Cerebellar cortex (tissue), 1 donor: ENCODE measurements at regions not wholly inside any gene's neighbourhood (a gene's known extent, or its start where the extent isn't known, plus 50 kb on each side); places are given as distances from the start of the nearest gene placed in this dataset.
"Not testable (repeated sequence)": the region's sequence is repeated elsewhere in the genome, so short reads cannot be mapped to it uniquely, and the experiment has no call there.

ENCODE experiments used
- DNase-seq: peaks from one replicate; pipeline ENCODE4 v3.0.0-alpha.2; 2015; ENCODE audit warnings: low spot score

GRCh38 chr2:131828633-131829455, 301.2 kb downstream of the CCDC74A start:
- DNase-seq: not testable (repeated sequence)

- not testable (repeated sequence) for DNase-seq
Measured at GRCh38 chr2:131829456-131830241, 302.0 kb downstream of the CCDC74A start.

- not testable (repeated sequence) for DNase-seq
Measured at GRCh38 chr2:131830242-131830945, 302.7 kb downstream of the CCDC74A start.

GRCh38 chr2:131830946-131831310, 303.2 kb downstream of the CCDC74A start:
- DNase-seq: not testable (repeated sequence)

GRCh38 chr2:131831450-131832208, 303.9 kb downstream of the CCDC74A start:
- not testable (repeated sequence) for DNase-seq

- DNase-seq: not testable (repeated sequence)
Measured at GRCh38 chr2:131832209-131832780, 304.6 kb downstream of the CCDC74A start.

- not testable (repeated sequence) for DNase-seq
Measured at GRCh38 chr2:131832917-131833316, 305.2 kb downstream of the CCDC74A start.

- not testable (repeated sequence) for DNase-seq
Measured at GRCh38 chr2:131833367-131834202, 305.9 kb downstream of the CCDC74A start.

- DNase-seq: not testable (repeated sequence)
Measured at GRCh38 chr2:131834203-131835020, 306.7 kb downstream of the CCDC74A start.

GRCh38 chr2:131835022-131835421, 307.3 kb downstream of the CCDC74A start:
- not testable (repeated sequence) for DNase-seq

- no peak for DNase-seq
Measured at GRCh38 chr2:131835621-131836091, 308.0 kb downstream of the CCDC74A start.

- not testable (repeated sequence) for DNase-seq
Measured at GRCh38 chr2:131836116-131836515, 308.4 kb downstream of the CCDC74A start.

- not testable (repeated sequence) for DNase-seq
Measured at GRCh38 chr2:131844044-131844443, 316.4 kb downstream of the CCDC74A start.

GRCh38 chr2:131856202-131856601, 305.6 kb downstream of the ANKRD30BL start:
- not testable (repeated sequence) for DNase-seq

- DNase-seq: peak; percentile 12
Measured at GRCh38 chr2:131858197-131858596, 303.6 kb downstream of the ANKRD30BL start.
